H1 (cell line): ENCODE measurements at regions not wholly inside any gene's neighbourhood (a gene's known extent, or its start where the extent isn't known, plus 50 kb on each side); places are given as distances from the start of the nearest gene placed in this dataset.

Source experiments
- CTCF ChIA-PET: fragments of 300-600 bp; sonication (Branson Sonifier 250); formaldehyde crosslinking; loops from one replicate; lab custom pipeline; 2021; ENCODE audit not compliant: partially characterized antibody; lab: Charles Lee
- POLR2A ChIA-PET: fragments of 300-600 bp; sonication (Branson Sonifier 250); formaldehyde crosslinking; loops from one replicate; lab custom pipeline; 2021; ENCODE audit warnings: inconsistent platforms; ENCODE audit not compliant: partially characterized antibody; lab: Charles Lee
- DNase-seq, 2 experiments: peaks; one replicate each; pipeline versions ENCODE4 v3.0.0 to v3.0.0-alpha.2; 2010 to 2022; ENCODE audit warnings: low spot score in 2 of 2, low read depth in 1 of 2, mixed read lengths in 1 of 2
- FAIRE-seq: peaks from 2 replicates; lab custom pipeline; 2011; peaks lifted over from hg19 to GRCh38; lab: Jason Lieb, UNC
- H2AFZ ChIP-seq: 2 replicates; pipeline ENCODE4 v1.8.1; 2012; ENCODE audit warnings: low read length, inconsistent platforms
- H2AK5ac ChIP-seq: 2 replicates; pipeline ENCODE4 v1.6.1; 2013; ENCODE audit warnings: low read depth, low read length
- H2BK120ac ChIP-seq: replicated peaks from 2 replicates; pipeline ENCODE3; 2013; ENCODE audit warnings: low read depth, low read length, inconsistent platforms
- H2BK12ac ChIP-seq: 2 replicates; pipeline ENCODE4 v1.6.1; 2013; ENCODE audit warnings: low read depth, low read length
- H2BK15ac ChIP-seq: 2 replicates; pipeline ENCODE4 v1.6.1; 2013; ENCODE audit warnings: low read length
- H2BK20ac ChIP-seq: 2 replicates; pipeline ENCODE4 v1.6.1; 2013; ENCODE audit warnings: low read length
- H2BK5ac ChIP-seq: 2 replicates; pipeline ENCODE4 v1.6.1; 2013; ENCODE audit warnings: low read depth, low read length
- H3K14ac ChIP-seq: 2 replicates; pipeline ENCODE4 v1.6.1; 2013; ENCODE audit warnings: inconsistent platforms; ENCODE audit not compliant: insufficient read length
- H3K18ac ChIP-seq: 2 replicates; pipeline ENCODE4 v1.6.1; 2013; ENCODE audit warnings: low read length; ENCODE audit errors: extremely low read depth
- H3K23ac ChIP-seq: 2 replicates; pipeline ENCODE4 v1.6.1; 2013; ENCODE audit warnings: inconsistent platforms; ENCODE audit not compliant: insufficient read length
- H3K23me2 ChIP-seq: 2 replicates; pipeline ENCODE4 v1.6.1; 2013; ENCODE audit warnings: low read depth, low read length
- H3K27ac ChIP-seq: 2 replicates; pipeline ENCODE4 v1.6.1; 2011; ENCODE audit warnings: low read depth, low read length, inconsistent platforms
- H3K27me3 ChIP-seq, 4 experiments: replicated peaks in 1 of 4; 1 replicate in 1 of 4; 2 replicates in 3 of 4; pipeline versions ENCODE4 v1.6.1 to v1.8.1; 2011 to 2013; ENCODE audit warnings: low read length in 3 of 4, mild to moderate bottlenecking in 3 of 4, inconsistent platforms in 2 of 4, mixed read lengths in 2 of 4, moderate library complexity in 1 of 4; ENCODE audit not compliant: control insufficient read depth in 3 of 4, insufficient read depth in 3 of 4; ENCODE audit errors: extremely low read depth in 1 of 4
- H3K36me3 ChIP-seq, 4 experiments: 2 replicates each; pipeline versions ENCODE4 v1.6.1 to v1.8.1; 2011 to 2013; ENCODE audit warnings: mild to moderate bottlenecking in 4 of 4, low read length in 3 of 4, moderate library complexity in 2 of 4, control low read depth in 1 of 4, inconsistent platforms in 1 of 4; ENCODE audit not compliant: insufficient read depth in 4 of 4, control insufficient read depth in 2 of 4
- H3K4ac ChIP-seq: replicated peaks from 2 replicates; pipeline ENCODE3; 2013; ENCODE audit warnings: low read length, low read depth, mixed read lengths, inconsistent platforms; ENCODE audit not compliant: insufficient read length
- H3K4me1 ChIP-seq, 4 experiments: replicated peaks in 1 of 4; 1 replicate in 1 of 4; 2 replicates in 3 of 4; pipeline versions ENCODE4 v1.6.1 to v1.8.1; 2011 to 2013; ENCODE audit warnings: low read length in 3 of 4, inconsistent platforms in 2 of 4, mixed read lengths in 1 of 4; ENCODE audit not compliant: insufficient read depth in 4 of 4, control insufficient read depth in 3 of 4
- H3K4me2 ChIP-seq, 2 experiments: 2 replicates each; pipeline versions ENCODE4 v1.6.1 to v1.8.1; 2011 to 2013; ENCODE audit warnings: low read depth in 2 of 2, low read length in 2 of 2, control low read depth in 1 of 2, inconsistent platforms in 1 of 2, mild to moderate bottlenecking in 1 of 2; ENCODE audit not compliant: insufficient read depth in 1 of 2
- H3K4me3 ChIP-seq, 4 experiments: fragments of 200-600, 300-600 bp in 1 of 4; sonication (generic), shearing (Covaris generic), sonication (Bioruptor Twin) in 1 of 4; 2 replicates each; pipeline versions ENCODE4 v1.5.1 to v1.8.1; 2011 to 2016; ENCODE audit warnings: low read length in 4 of 4, low read depth in 3 of 4, control low read depth in 2 of 4, inconsistent platforms in 2 of 4, mild to moderate bottlenecking in 2 of 4, mixed read lengths in 1 of 4, moderate library complexity in 1 of 4; ENCODE audit not compliant: insufficient read depth in 2 of 4; ENCODE audit errors: extremely low read depth in 1 of 4
- H3K56ac ChIP-seq: replicated peaks from 2 replicates; pipeline ENCODE3; 2013; ENCODE audit warnings: low read depth, mild to moderate bottlenecking, mixed read lengths, low read length, inconsistent platforms; ENCODE audit not compliant: insufficient read length
- H3K79me1 ChIP-seq: 2 replicates; pipeline ENCODE4 v1.6.1; 2013; ENCODE audit warnings: low read depth, low read length, control low read depth
- H3K79me2 ChIP-seq, 2 experiments: 2 replicates each; pipeline versions ENCODE4 v1.6.1 to v1.8.1; 2012 to 2013; ENCODE audit warnings: low read length in 2 of 2, mild to moderate bottlenecking in 2 of 2, inconsistent platforms in 1 of 2; ENCODE audit not compliant: insufficient read depth in 2 of 2, control insufficient read depth in 1 of 2
- H3K9ac ChIP-seq, 4 experiments: replicated peaks in 1 of 4; 1 replicate in 1 of 4; 2 replicates in 3 of 4; pipeline versions ENCODE4 v1.6.1 to v1.8.1; 2011 to 2013; ENCODE audit warnings: low read depth in 3 of 4, low read length in 3 of 4, control low read depth in 2 of 4, mild to moderate bottlenecking in 2 of 4, moderate library complexity in 2 of 4, inconsistent platforms in 1 of 4; ENCODE audit errors: extremely low read depth in 1 of 4
- H3K9me3 ChIP-seq, 2 experiments: 2 replicates each; pipeline versions ENCODE4 v1.6.1 to v1.8.1; 2012 to 2013; ENCODE audit warnings: mild to moderate bottlenecking in 2 of 2, moderate library complexity in 2 of 2, control low read depth in 1 of 2, inconsistent platforms in 1 of 2, low read depth in 1 of 2, low read length in 1 of 2, mixed read lengths in 1 of 2; ENCODE audit not compliant: insufficient read depth in 2 of 2
- H4K20me1 ChIP-seq, 2 experiments: replicated peaks in 1 of 2; 2 replicates each; pipeline versions ENCODE3 to v1.8.1; 2011 to 2013; ENCODE audit warnings: inconsistent platforms in 2 of 2, low read length in 2 of 2, mild to moderate bottlenecking in 1 of 2; ENCODE audit not compliant: insufficient read depth in 2 of 2, control insufficient read depth in 1 of 2
- H4K5ac ChIP-seq: 2 replicates; pipeline ENCODE4 v1.6.1; 2013; ENCODE audit warnings: low read length, low read depth, mixed read lengths, inconsistent platforms; ENCODE audit not compliant: insufficient read length
- H4K8ac ChIP-seq: 2 replicates; pipeline ENCODE4 v1.8.0; 2013; ENCODE audit warnings: mild to moderate bottlenecking, moderate library complexity, low read length, inconsistent platforms; ENCODE audit not compliant: insufficient read depth; ENCODE audit errors: extremely low read depth
- H4K91ac ChIP-seq: replicated peaks from 2 replicates; pipeline ENCODE3; 2013; ENCODE audit warnings: low read length, mixed read lengths, inconsistent platforms; ENCODE audit not compliant: insufficient read length
- ASH2L ChIP-seq: fragments of 200-600, 300-600 bp; sonication (generic); IDR thresholded peaks from one replicate; pipeline ENCODE4 v1.7.1; 2017; ENCODE audit warnings: low read length
- ATF2 ChIP-seq: IDR thresholded peaks from 2 replicates; pipeline ENCODE4 v1.6.1; 2012; ENCODE audit warnings: low read length, inconsistent platforms
- HDAC2 ChIP-seq, 2 experiments: fragments of 300-600 bp in 1 of 2; sonication (generic) in 1 of 2; IDR thresholded peaks; 2 replicates each; pipeline ENCODE4 v1.6.1; 2011 to 2012; ENCODE audit warnings: low read depth in 2 of 2, low read length in 2 of 2, mild to moderate bottlenecking in 2 of 2, moderate library complexity in 2 of 2, borderline replicate concordance in 1 of 2, inconsistent platforms in 1 of 2
- HDAC6 ChIP-seq: IDR thresholded peaks from one replicate; pipeline ENCODE4 v1.7.1; 2012; ENCODE audit warnings: low read depth, mild to moderate bottlenecking, inconsistent platforms, low read length, moderate library complexity
- RAD21 ChIP-seq, 2 experiments: IDR thresholded peaks in 1 of 2; conservative IDR thresholded peaks in 1 of 2; 2 replicates each; pipeline ENCODE4 v1.6.1; 2011; ENCODE audit warnings: low read depth in 2 of 2, low read length in 2 of 2, improper control_type of control experiment in 1 of 2, inconsistent platforms in 1 of 2, mild to moderate bottlenecking in 1 of 2, moderate library complexity in 1 of 2
- SP2 ChIP-seq: IDR thresholded peaks from 2 replicates; pipeline ENCODE4 v1.6.1; 2012; ENCODE audit warnings: mild to moderate bottlenecking, low read length, inconsistent platforms
- SRF ChIP-seq: IDR thresholded peaks from 2 replicates; pipeline ENCODE4 v1.6.1; 2011; ENCODE audit warnings: mild to moderate bottlenecking, low read depth, low read length, moderate library complexity
- TAF1 ChIP-seq: IDR thresholded peaks from 2 replicates; pipeline ENCODE4 v1.6.1; 2011; ENCODE audit warnings: mild to moderate bottlenecking, low read depth, low read length
- YY1 ChIP-seq: IDR thresholded peaks from 2 replicates; pipeline ENCODE4 v1.6.1; 2011; ENCODE audit warnings: low read depth, mild to moderate bottlenecking, low read length
- WGBS, 2 experiments: shearing (Covaris generic) in 1 of 2; methylation state at CpG; one replicate each; pipeline versions ENCODE4 v1.1.6 to v1.1.7; 2013 to 2015; ENCODE audit warnings: low lambda C conversion rate in 2 of 2, mixed read lengths in 2 of 2, inconsistent platforms in 1 of 2, low coverage in 1 of 2, missing lambda C conversion rate in 1 of 2; ENCODE audit not compliant: insufficient replicate concordance in 2 of 2, insufficient coverage in 1 of 2, insufficient read length in 1 of 2; ENCODE audit errors: extremely low coverage in 1 of 2, missing lambda C conversion rate in 1 of 2; 5-methylcytosine and 5-hydroxymethylcytosine counted together

GRCh38 chr1:187844313-187844712 lies 1015.6 kb downstream of the PLA2G4A start:
- Histone ChIP-seq H3K9ac (no peak overlapping the region), H4K91ac (no peak overlapping the region), H3K79me1 (no peaks in the 10 kb centered on the region), H3K9me3 (peaks cover 8 to 11% of the 10 kb centered on the region in 2 experiments), H3K4me1 (no peaks in the 10 kb centered on the region), H2BK5ac (no peak overlapping the region), H4K8ac (no peak overlapping the region), H2BK15ac (no peak overlapping the region), H2AFZ (no peak overlapping the region), H3K56ac (no peak overlapping the region), H3K23ac (no peak overlapping the region), H3K14ac (no peak overlapping the region), H4K20me1 (no peaks in the 10 kb centered on the region), H3K36me3 (no peaks in the 10 kb centered on the region; a peak in 1 of 8 replicates), H2BK20ac (no peak overlapping the region), H2BK120ac (no peak overlapping the region), H3K27ac (no peak overlapping the region), H3K23me2 (no peaks in the 10 kb centered on the region), H3K4ac (no peak overlapping the region), H3K4me2 (no peak overlapping the region), H2BK12ac (no peak overlapping the region), H2AK5ac (no peak overlapping the region), H3K79me2 (no peaks in the 10 kb centered on the region), H3K18ac (no peak overlapping the region), H3K27me3 (no peaks in the 10 kb centered on the region), H3K4me3 (no peak overlapping the region), H4K5ac (no peak overlapping the region)
- CTCF ChIA-PET: no interaction called here
- DNase-seq: no peak
- FAIRE-seq: no peak
- POLR2A ChIA-PET: no interaction called here
- 89% methylated on average over 3 of the region's 3 CpGs; no CpG with 5 or more reads in 1 of the 2 experiments for WGBS, 2 experiments
- TF ChIP-seq TAF1 (no peak), SRF (no peak), YY1 (no peak), HDAC2 (IDR thresholded peaks at IDR 0.05; ENCODE audit: borderline replicate concordance in 1 of 2, low read depth in 2 of 2, low read length in 2 of 2) (no peak), HDAC6 (no peak), RAD21 (IDR thresholded peaks at IDR 0.05 in 1 of 2, conservative IDR thresholded peaks at IDR 0.05 in 1 of 2; ENCODE audit: low read depth in 2 of 2, low read length in 2 of 2) (no peak), ATF2 (no peak), SP2 (no peak), ASH2L (no peak)
